ENCODE measurements at regions not wholly inside any gene's neighbourhood (a gene's known extent, or its start where the extent isn't known, plus 50 kb on each side); places are given as distances from the start of the nearest gene placed in this dataset.

DNA sequence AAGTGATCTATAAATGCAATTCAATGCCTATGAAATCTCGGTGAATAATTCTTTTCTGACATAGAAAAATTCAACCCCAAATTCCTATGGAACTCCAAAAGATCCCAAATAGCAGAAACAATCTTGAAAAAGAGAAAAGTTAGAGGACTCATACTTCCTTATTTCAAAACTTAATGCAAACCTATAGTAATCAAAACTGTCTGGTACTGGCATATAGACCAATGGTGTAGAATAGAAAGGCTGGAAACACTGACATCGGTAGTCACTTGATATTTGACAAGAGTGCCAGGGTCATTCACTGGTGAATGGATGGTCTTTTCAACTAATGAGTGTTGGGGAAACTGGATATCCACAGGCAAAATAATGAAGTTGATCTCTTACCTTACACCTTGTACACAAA lies 637.1 kb upstream of the PCDH9 start:
- Histone ChIP-seq H3K4ac (replicated peaks; ENCODE audit: insufficient read length, low read depth, low read length) (no peak overlapping the region), H4K8ac (ENCODE audit: extremely low read depth, insufficient read depth, low read length) (no peak overlapping the region), H2BK5ac (ENCODE audit: low read depth, low read length) (no peak overlapping the region), H3K56ac (replicated peaks; ENCODE audit: insufficient read length, low read depth, low read length) (no peak overlapping the region), H2BK12ac (ENCODE audit: low read depth, low read length) (no peak overlapping the region), H3K9me3 (ENCODE audit: insufficient read depth in 2 of 2, low read depth in 1 of 2, low read length in 1 of 2) (no peaks in the 10 kb centered on the region; a peak in 1 of 4 replicates), H2AK5ac (ENCODE audit: low read depth, low read length) (no peak overlapping the region), H3K23ac (ENCODE audit: insufficient read length) (no peak overlapping the region), H3K79me2 (ENCODE audit: control insufficient read depth in 1 of 2, insufficient read depth in 2 of 2, low read length in 2 of 2) (no peaks in the 10 kb centered on the region), H2BK20ac (ENCODE audit: low read length) (no peak overlapping the region), H3K23me2 (ENCODE audit: low read depth, low read length) (no peaks in the 10 kb centered on the region), H4K20me1 (replicated peaks in 1 of 2; ENCODE audit: control insufficient read depth in 1 of 2, insufficient read depth in 2 of 2, low read length in 2 of 2) (no peaks in the 10 kb centered on the region), H3K79me1 (ENCODE audit: low read depth, low read length) (no peaks in the 10 kb centered on the region), H2BK120ac (replicated peaks; ENCODE audit: low read depth, low read length) (no peak overlapping the region), H3K27me3 (replicated peaks in 1 of 4; ENCODE audit: control insufficient read depth in 3 of 4, extremely low read depth in 1 of 4, insufficient read depth in 3 of 4, low read length in 3 of 4) (no peaks in the 10 kb centered on the region), H3K27ac (ENCODE audit: low read depth, low read length) (no peak overlapping the region), H2AFZ (ENCODE audit: low read length) (no peak overlapping the region), H3K4me3 (ENCODE audit: extremely low read depth in 1 of 4, insufficient read depth in 2 of 4, low read depth in 3 of 4, low read length in 4 of 4) (no peak overlapping the region), H3K4me2 (ENCODE audit: insufficient read depth in 1 of 2, low read depth in 2 of 2, low read length in 2 of 2) (no peak overlapping the region), H4K5ac (ENCODE audit: insufficient read length, low read depth, low read length) (no peak overlapping the region), H3K18ac (ENCODE audit: extremely low read depth, low read length) (no peak overlapping the region), H2BK15ac (ENCODE audit: low read length) (no peak overlapping the region), H3K36me3 (ENCODE audit: control insufficient read depth in 2 of 4, insufficient read depth in 4 of 4, low read length in 3 of 4) (no peaks in the 10 kb centered on the region), H3K9ac (replicated peaks in 1 of 4; ENCODE audit: extremely low read depth in 1 of 4, low read depth in 3 of 4, low read length in 3 of 4) (no peak overlapping the region), H3K4me1 (replicated peaks in 1 of 4; ENCODE audit: control insufficient read depth in 3 of 4, insufficient read depth in 4 of 4, low read length in 3 of 4) (no peaks in the 10 kb centered on the region), H4K91ac (replicated peaks; ENCODE audit: insufficient read length, low read length) (no peak overlapping the region), H3K14ac (ENCODE audit: insufficient read length) (no peak overlapping the region)
- TF ChIP-seq ZNF274 (IDR thresholded peaks at IDR 0.05; ENCODE audit: borderline replicate concordance, extremely low read depth, low read length) (peak; percentile 36; the same call in 1 of the 2 replicates), CBX5 (IDR thresholded peaks at IDR 0.05; ENCODE audit: low read depth, low read length) (no peak)
- WGBS, 2 experiments (ENCODE audit: extremely low coverage in 1 of 2, insufficient coverage in 1 of 2, insufficient read length in 1 of 2, insufficient replicate concordance in 2 of 2, low coverage in 1 of 2, low lambda C conversion rate in 2 of 2, missing lambda C conversion rate in 1 of 2), result 93% methylated on average over 2 of the region's 2 CpGs; no CpG with 5 or more reads in 1 of the 2 experiments
- CTCF ChIA-PET (ENCODE audit: partially characterized antibody), result no interaction called here
- FAIRE-seq (no peak), DNase-seq (ENCODE audit: low read depth in 1 of 2, low spot score in 2 of 2) (no peak)
- POLR2A ChIA-PET (ENCODE audit: partially characterized antibody), result no interaction called here

All from H1 (cell line).